Prostate gland (tissue), 2 donors: ENCODE measurements at regions not wholly inside any gene's neighbourhood (a gene's known extent, or its start where the extent isn't known, plus 50 kb on each side); places are given as distances from the start of the nearest gene placed in this dataset.

Source experiments
- POLR2A ChIP-seq: fragments of 450-650 bp; IDR thresholded peaks from one replicate; pipeline ENCODE4 v1.6.1; 2016; ENCODE audit warnings: antibody characterized with exemption, mild to moderate bottlenecking
- TF ChIP-seq, protein P1 (sequence below), 4 experiments: fragments of 200-600 bp in 2 of 4; fragments of 450-650 bp in 2 of 4; sonication (generic) in 2 of 4; IDR thresholded peaks; 1 replicate in 3 of 4; 2 replicates in 1 of 4; pipeline ENCODE4 v1.5.1; 2016 to 2019; ENCODE audit warnings: antibody characterized with exemption in 4 of 4, mild to moderate bottlenecking in 2 of 4, moderate library complexity in 2 of 4

DNA sequence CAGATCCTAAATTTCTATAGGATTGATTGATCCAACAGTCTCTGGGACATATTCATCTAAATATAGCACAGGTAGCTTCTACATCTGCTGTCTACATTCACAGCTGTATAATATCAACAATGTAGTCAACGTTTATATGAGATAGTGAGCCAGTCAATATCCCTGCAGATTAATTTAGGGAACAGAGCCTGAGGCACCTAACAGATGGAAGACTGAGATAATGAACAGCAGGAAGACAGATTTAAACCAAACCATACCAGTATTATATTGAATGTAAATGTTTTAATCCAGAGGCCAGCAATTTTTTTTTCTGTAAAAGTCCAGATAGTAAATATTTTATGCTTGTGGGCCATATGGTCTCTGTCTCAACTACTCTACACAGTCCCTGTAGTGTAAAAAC, 2072.4 kb downstream of the MRPL39 start:
- TF ChIP-seq POLR2A, result no peak
- TF ChIP-seq, protein P1, sequence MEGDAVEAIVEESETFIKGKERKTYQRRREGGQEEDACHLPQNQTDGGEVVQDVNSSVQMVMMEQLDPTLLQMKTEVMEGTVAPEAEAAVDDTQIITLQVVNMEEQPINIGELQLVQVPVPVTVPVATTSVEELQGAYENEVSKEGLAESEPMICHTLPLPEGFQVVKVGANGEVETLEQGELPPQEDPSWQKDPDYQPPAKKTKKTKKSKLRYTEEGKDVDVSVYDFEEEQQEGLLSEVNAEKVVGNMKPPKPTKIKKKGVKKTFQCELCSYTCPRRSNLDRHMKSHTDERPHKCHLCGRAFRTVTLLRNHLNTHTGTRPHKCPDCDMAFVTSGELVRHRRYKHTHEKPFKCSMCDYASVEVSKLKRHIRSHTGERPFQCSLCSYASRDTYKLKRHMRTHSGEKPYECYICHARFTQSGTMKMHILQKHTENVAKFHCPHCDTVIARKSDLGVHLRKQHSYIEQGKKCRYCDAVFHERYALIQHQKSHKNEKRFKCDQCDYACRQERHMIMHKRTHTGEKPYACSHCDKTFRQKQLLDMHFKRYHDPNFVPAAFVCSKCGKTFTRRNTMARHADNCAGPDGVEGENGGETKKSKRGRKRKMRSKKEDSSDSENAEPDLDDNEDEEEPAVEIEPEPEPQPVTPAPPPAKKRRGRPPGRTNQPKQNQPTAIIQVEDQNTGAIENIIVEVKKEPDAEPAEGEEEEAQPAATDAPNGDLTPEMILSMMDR (IDR thresholded peaks at IDR 0.05), result no peak
